ENCODE measurements at regions not wholly inside any gene's neighbourhood (a gene's known extent, or its start where the extent isn't known, plus 50 kb on each side); places are given as distances from the start of the nearest gene placed in this dataset.

DNA sequence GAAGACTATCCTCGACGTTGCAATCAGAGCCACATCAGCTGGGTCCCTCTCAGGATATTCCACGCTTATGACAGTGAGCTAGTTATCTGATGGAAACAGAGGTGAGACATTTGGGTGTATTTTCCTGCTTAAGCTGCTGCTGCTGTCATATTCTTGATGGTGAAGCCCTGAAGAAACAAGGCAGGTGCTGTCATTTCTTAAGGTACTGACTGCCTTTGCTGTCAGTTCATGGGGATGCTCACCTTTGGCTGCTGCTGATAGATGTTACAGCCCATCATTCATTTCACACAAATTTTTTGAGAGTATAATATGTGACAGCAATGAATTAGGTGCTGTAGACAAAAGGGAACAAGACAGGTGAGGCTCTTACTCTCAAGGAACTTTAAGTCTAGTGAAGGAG lies 577.4 kb downstream of the LMO4 start:
- Histone ChIP-seq H3K27me3 (ENCODE audit: control insufficient read depth, insufficient read depth, low read length) (no peaks in the 10 kb centered on the region), H3K9me3 (ENCODE audit: control insufficient read depth in 2 of 2, low read length in 2 of 2) (no peaks in the 10 kb centered on the region), H3K27ac (ENCODE audit: insufficient read depth, low read length, poor library complexity, severe bottlenecking) (no peak overlapping the region), H3K36me3 (ENCODE audit: control insufficient read depth, insufficient read depth, low read length) (no peaks in the 10 kb centered on the region), H3K4me3 (ENCODE audit: low read depth, low read length) (no peak overlapping the region), H3K4me1 (ENCODE audit: control insufficient read depth, insufficient read depth, low read length, poor library complexity, severe bottlenecking) (no peaks in the 10 kb centered on the region)
- Mint-ChIP-seq H3K9me3 (peaks cover 0 to 3% (median 0%) of the 10 kb centered on the region in 7 donors), H3K36me3 (no peaks in the 10 kb centered on the region), H3K27ac (no peak overlapping the region), H3K27me3 (no peaks in the 10 kb centered on the region), H3K4me3 (no peak overlapping the region), H3K4me1 (no peaks in the 10 kb centered on the region)
- ATAC-seq (ENCODE audit: low read depth in 2 of 2) (no peak), DNase-seq (no peak)

DNA sequence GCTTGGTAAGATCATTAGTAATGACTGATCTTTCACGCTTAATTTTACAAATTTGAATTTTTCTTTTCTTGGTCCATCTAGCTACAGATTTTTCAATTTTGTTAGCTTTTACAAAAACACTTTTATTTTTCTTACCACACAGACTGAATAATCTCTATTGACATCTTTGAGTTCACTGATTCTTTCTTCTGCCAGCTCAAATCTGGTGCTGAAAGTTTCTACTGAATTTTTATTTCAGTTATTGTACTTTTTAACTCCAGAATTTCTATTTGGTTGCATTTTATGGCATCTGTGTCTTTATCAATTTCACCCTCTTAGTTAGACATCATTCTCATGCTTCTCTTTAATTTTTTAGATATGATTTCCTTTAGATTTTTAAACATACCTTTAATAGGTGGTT lies 584.7 kb downstream of the LMO4 start:
- Mint-ChIP-seq H3K27me3 (no peaks in the 10 kb centered on the region), H3K4me3 (no peak overlapping the region), H3K4me1 (no peaks in the 10 kb centered on the region), H3K27ac (no peak overlapping the region), H3K36me3 (no peaks in the 10 kb centered on the region), H3K9me3 (peaks cover 0 to 14% (median 3%) of the 10 kb centered on the region in 7 donors)
- Histone ChIP-seq H3K9me3 (ENCODE audit: control insufficient read depth in 2 of 2, low read length in 2 of 2) (no peaks in the 10 kb centered on the region), H3K27ac (ENCODE audit: insufficient read depth, low read length, poor library complexity, severe bottlenecking) (no peak overlapping the region), H3K36me3 (ENCODE audit: control insufficient read depth, insufficient read depth, low read length) (no peaks in the 10 kb centered on the region), H3K27me3 (ENCODE audit: control insufficient read depth, insufficient read depth, low read length) (no peaks in the 10 kb centered on the region), H3K4me3 (ENCODE audit: low read depth, low read length) (no peak overlapping the region), H3K4me1 (ENCODE audit: control insufficient read depth, insufficient read depth, low read length, poor library complexity, severe bottlenecking) (no peaks in the 10 kb centered on the region)
- ATAC-seq (ENCODE audit: low read depth in 2 of 2) (no peak), DNase-seq (no peak)

DNA sequence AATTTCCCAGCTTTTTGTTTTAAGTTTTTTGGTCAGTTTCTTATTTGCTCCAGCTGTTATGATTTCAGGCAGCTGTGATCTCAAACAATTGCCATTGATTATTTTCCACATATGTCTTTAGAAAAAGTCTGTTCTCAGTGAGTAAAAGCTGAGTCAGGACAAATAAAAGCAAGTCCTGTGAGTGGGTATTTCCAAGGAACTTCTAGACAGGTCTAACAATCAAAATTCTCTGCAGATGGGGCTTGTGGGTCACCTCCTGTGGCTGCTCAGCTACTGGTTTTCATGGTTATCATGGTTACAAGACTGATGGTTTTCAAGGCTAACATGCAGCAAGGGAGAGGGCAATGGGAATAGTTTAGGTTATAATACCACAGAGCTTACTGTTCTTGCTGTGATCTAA lies 585.7 kb downstream of the LMO4 start:
- H3K4me3 ChIP-seq (ENCODE audit: low read depth, low read length), result no peak overlapping the region
- no peaks in the 10 kb centered on the region for H3K9me3 ChIP-seq (ENCODE audit: control insufficient read depth in 2 of 2, low read length in 2 of 2)
- no peak overlapping the region for H3K27ac ChIP-seq (ENCODE audit: insufficient read depth, low read length, poor library complexity, severe bottlenecking)
- H3K27ac Mint-ChIP-seq, result no peak overlapping the region
- H3K4me3 Mint-ChIP-seq, result no peak overlapping the region
- peaks cover 0 to 14% (median 5%) of the 10 kb centered on the region in 7 donors for H3K9me3 Mint-ChIP-seq
- no peaks in the 10 kb centered on the region for H3K36me3 Mint-ChIP-seq
- H3K4me1 ChIP-seq (ENCODE audit: control insufficient read depth, insufficient read depth, low read length, poor library complexity, severe bottlenecking), result no peaks in the 10 kb centered on the region
- no peaks in the 10 kb centered on the region for H3K36me3 ChIP-seq (ENCODE audit: control insufficient read depth, insufficient read depth, low read length)
- DNase-seq (no peak), ATAC-seq (ENCODE audit: low read depth in 2 of 2) (no peak)
- H3K27me3 ChIP-seq (ENCODE audit: control insufficient read depth, insufficient read depth, low read length), result no peaks in the 10 kb centered on the region
- no peaks in the 10 kb centered on the region for H3K4me1 Mint-ChIP-seq
- no peaks in the 10 kb centered on the region for H3K27me3 Mint-ChIP-seq

DNA sequence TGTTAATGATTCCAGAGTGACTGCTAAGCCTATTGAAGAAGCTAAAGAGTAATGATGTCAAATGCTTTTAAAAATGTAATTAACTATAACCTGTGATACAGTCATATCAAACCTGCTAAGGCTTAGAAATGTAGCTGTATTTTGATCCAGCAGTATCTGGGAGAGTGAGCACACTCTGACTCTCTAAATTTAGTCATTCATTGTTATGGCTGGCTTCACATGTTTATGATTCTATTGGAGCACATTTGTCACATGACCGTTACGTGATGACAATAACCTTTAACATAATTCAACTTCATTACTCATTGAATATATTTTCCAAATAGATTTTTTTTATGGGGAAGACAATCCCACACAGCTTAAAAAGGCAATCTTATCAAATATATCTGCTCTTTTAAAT lies 587.1 kb downstream of the LMO4 start:
- Mint-ChIP-seq H3K27me3 (no peaks in the 10 kb centered on the region), H3K27ac (no peak overlapping the region), H3K4me3 (no peak overlapping the region), H3K4me1 (no peaks in the 10 kb centered on the region), H3K9me3 (peaks cover 0 to 14% (median 5%) of the 10 kb centered on the region in 7 donors), H3K36me3 (no peaks in the 10 kb centered on the region)
- DNase-seq (no peak), ATAC-seq (ENCODE audit: low read depth in 2 of 2) (no peak)
- H3K27me3 ChIP-seq (ENCODE audit: control insufficient read depth, insufficient read depth, low read length), result no peaks in the 10 kb centered on the region
- no peak overlapping the region for H3K27ac ChIP-seq (ENCODE audit: insufficient read depth, low read length, poor library complexity, severe bottlenecking)
- no peaks in the 10 kb centered on the region for H3K36me3 ChIP-seq (ENCODE audit: control insufficient read depth, insufficient read depth, low read length)
- H3K9me3 ChIP-seq (ENCODE audit: control insufficient read depth in 2 of 2, low read length in 2 of 2), result no peaks in the 10 kb centered on the region
- H3K4me3 ChIP-seq (ENCODE audit: low read depth, low read length), result no peak overlapping the region
- H3K4me1 ChIP-seq (ENCODE audit: control insufficient read depth, insufficient read depth, low read length, poor library complexity, severe bottlenecking), result no peaks in the 10 kb centered on the region

DNA sequence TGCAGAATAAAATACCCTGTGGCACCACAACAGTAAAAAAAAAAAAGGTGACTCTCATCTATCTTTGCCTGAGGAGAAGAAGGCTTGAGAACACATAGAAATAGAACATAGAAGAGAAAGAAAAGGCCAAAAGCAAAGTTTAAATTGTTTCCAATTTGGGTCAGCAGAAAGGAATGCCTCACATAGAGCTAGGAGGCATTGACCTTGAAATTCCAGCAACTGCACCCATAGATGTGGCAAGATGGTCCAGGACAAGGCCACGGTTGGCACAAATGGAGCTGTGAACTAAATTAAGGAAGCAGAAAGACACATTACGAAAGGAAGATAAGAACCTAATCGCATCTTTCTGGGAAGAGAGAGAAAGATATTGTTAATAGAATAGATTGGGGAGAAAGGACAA lies 588.3 kb downstream of the LMO4 start:
- Histone ChIP-seq H3K36me3 (ENCODE audit: control insufficient read depth, insufficient read depth, low read length) (no peaks in the 10 kb centered on the region), H3K9me3 (ENCODE audit: control insufficient read depth in 2 of 2, low read length in 2 of 2) (no peaks in the 10 kb centered on the region), H3K4me1 (ENCODE audit: control insufficient read depth, insufficient read depth, low read length, poor library complexity, severe bottlenecking) (no peaks in the 10 kb centered on the region), H3K4me3 (ENCODE audit: low read depth, low read length) (no peak overlapping the region), H3K27ac (ENCODE audit: insufficient read depth, low read length, poor library complexity, severe bottlenecking) (no peak overlapping the region), H3K27me3 (ENCODE audit: control insufficient read depth, insufficient read depth, low read length) (no peaks in the 10 kb centered on the region)
- H3K4me1 Mint-ChIP-seq, result no peaks in the 10 kb centered on the region
- no peak for DNase-seq
- H3K36me3 Mint-ChIP-seq, result no peaks in the 10 kb centered on the region
- H3K9me3 Mint-ChIP-seq, result peaks cover 0 to 10% (median 5%) of the 10 kb centered on the region in 7 donors
- no peaks in the 10 kb centered on the region for H3K27me3 Mint-ChIP-seq
- ATAC-seq (ENCODE audit: low read depth in 2 of 2), result no peak
- no peak overlapping the region for H3K4me3 Mint-ChIP-seq
- H3K27ac Mint-ChIP-seq, result no peak overlapping the region

DNA sequence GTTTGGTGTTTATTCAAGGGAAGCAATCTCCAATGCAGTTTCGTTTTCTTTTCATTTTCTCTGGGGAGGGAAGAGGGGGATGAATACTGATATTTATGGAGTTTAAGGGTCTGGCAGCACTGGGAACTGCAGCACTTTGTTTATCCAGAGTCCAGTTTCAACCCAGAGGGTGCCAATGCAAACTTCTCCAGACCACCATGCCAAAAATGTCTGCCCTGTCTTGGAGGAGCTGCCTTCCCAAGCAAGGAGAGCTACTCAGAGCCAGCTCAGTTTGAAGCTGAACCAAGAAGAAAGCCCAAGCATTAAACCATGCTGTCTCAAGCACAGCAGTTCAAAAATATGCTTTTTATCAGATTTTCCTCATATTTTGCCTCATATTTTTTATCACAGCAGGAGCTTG lies 589.7 kb downstream of the LMO4 start:
- Histone ChIP-seq H3K27ac (ENCODE audit: insufficient read depth, low read length, poor library complexity, severe bottlenecking) (no peak overlapping the region), H3K4me1 (ENCODE audit: control insufficient read depth, insufficient read depth, low read length, poor library complexity, severe bottlenecking) (no peaks in the 10 kb centered on the region), H3K27me3 (ENCODE audit: control insufficient read depth, insufficient read depth, low read length) (no peaks in the 10 kb centered on the region), H3K36me3 (ENCODE audit: control insufficient read depth, insufficient read depth, low read length) (no peaks in the 10 kb centered on the region), H3K4me3 (ENCODE audit: low read depth, low read length) (no peak overlapping the region), H3K9me3 (ENCODE audit: control insufficient read depth in 2 of 2, low read length in 2 of 2) (no peaks in the 10 kb centered on the region)
- Mint-ChIP-seq H3K27ac (no peak overlapping the region), H3K27me3 (no peaks in the 10 kb centered on the region), H3K36me3 (no peaks in the 10 kb centered on the region), H3K4me3 (no peak overlapping the region), H3K9me3 (peaks cover 0 to 7% (median 6%) of the 10 kb centered on the region in 7 donors), H3K4me1 (no peaks in the 10 kb centered on the region)
- DNase-seq, result no peak
- ATAC-seq (ENCODE audit: low read depth in 2 of 2), result no peak

DNA sequence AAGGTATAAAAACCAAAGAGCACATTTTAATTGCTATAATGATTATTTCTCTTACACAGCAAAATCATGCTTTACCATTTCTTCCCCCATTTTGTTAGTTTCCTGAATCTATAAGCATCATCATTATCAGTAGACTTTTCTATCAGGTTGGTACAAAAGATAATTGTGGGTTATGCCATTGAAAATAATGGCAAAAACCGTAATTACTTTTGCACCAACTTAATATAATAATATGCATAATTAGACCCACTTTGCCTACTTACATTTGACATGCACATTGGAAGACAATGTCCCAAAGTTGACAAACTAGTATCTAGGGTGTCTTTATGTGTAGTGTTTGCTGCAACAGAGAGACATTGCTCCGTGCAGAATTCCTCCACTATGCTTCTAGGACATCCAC lies 594.2 kb downstream of the LMO4 start:
- no peaks in the 10 kb centered on the region for H3K4me1 ChIP-seq (ENCODE audit: control insufficient read depth, insufficient read depth, low read length, poor library complexity, severe bottlenecking)
- no peak overlapping the region for H3K27ac Mint-ChIP-seq
- H3K27ac ChIP-seq (ENCODE audit: insufficient read depth, low read length, poor library complexity, severe bottlenecking), result no peak overlapping the region
- H3K27me3 Mint-ChIP-seq, result no peaks in the 10 kb centered on the region
- H3K9me3 ChIP-seq (ENCODE audit: control insufficient read depth in 2 of 2, low read length in 2 of 2), result no peaks in the 10 kb centered on the region
- H3K36me3 Mint-ChIP-seq, result no peaks in the 10 kb centered on the region
- DNase-seq (no peak), ATAC-seq (ENCODE audit: low read depth in 2 of 2) (no peak)
- no peaks in the 10 kb centered on the region for H3K36me3 ChIP-seq (ENCODE audit: control insufficient read depth, insufficient read depth, low read length)
- no peaks in the 10 kb centered on the region for H3K4me1 Mint-ChIP-seq
- H3K4me3 ChIP-seq (ENCODE audit: low read depth, low read length), result no peak overlapping the region
- peaks cover 0 to 3% (median 0%) of the 10 kb centered on the region in 7 donors for H3K9me3 Mint-ChIP-seq
- no peaks in the 10 kb centered on the region for H3K27me3 ChIP-seq (ENCODE audit: control insufficient read depth, insufficient read depth, low read length)
- H3K4me3 Mint-ChIP-seq, result no peak overlapping the region

DNA sequence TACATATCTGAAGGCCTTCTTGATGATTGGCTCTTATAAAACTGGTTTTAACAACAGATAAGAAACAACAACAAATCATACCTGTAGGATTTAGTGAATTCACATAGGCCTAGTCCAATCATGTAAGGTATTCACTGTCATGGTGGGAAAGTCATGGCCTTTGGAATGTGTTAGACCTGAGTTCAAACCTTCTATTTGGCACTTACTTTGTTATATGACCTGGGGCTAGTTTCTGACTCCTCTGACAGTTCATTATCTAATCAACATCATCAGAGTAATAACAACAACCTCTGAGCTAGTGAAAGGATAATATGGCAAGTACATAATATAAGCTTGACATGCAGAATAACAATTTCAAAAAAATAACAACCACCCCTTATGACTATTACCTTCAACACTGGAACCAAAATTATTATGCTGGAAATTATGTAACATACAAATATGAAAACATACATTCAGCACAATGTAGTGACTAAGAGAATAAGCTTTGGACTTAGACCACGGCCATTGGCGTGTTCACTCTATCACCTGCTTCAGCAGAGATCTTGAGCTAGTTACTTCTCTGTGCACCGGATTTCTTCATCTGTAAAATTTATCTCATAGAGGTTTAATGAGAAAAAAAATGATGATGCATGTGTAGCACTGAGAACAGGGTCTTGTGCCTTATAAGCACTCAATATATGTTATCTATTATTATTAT lies 597.6 kb downstream of the LMO4 start:
- no peaks in the 10 kb centered on the region for H3K36me3 Mint-ChIP-seq
- no peaks in the 10 kb centered on the region for H3K4me1 ChIP-seq (ENCODE audit: control insufficient read depth, insufficient read depth, low read length, poor library complexity, severe bottlenecking)
- no peak overlapping the region for H3K4me3 ChIP-seq (ENCODE audit: low read depth, low read length)
- H3K36me3 ChIP-seq (ENCODE audit: control insufficient read depth, insufficient read depth, low read length), result no peaks in the 10 kb centered on the region
- no peak overlapping the region for H3K4me3 Mint-ChIP-seq
- H3K27ac ChIP-seq (ENCODE audit: insufficient read depth, low read length, poor library complexity, severe bottlenecking), result no peak overlapping the region
- no peaks in the 10 kb centered on the region for H3K4me1 Mint-ChIP-seq
- peaks cover 8 to 9% of the 10 kb centered on the region in 2 experiments for H3K9me3 ChIP-seq (ENCODE audit: control insufficient read depth in 2 of 2, low read length in 2 of 2)
- DNase-seq, result no peak
- ATAC-seq (ENCODE audit: low read depth in 2 of 2), result no peak
- no peak overlapping the region for H3K27ac Mint-ChIP-seq
- no peaks in the 10 kb centered on the region for H3K27me3 Mint-ChIP-seq
- H3K9me3 Mint-ChIP-seq, result peaks cover 0 to 14% (median 4%) of the 10 kb centered on the region in 7 donors
- no peaks in the 10 kb centered on the region for H3K27me3 ChIP-seq (ENCODE audit: control insufficient read depth, insufficient read depth, low read length)

Data from CD4-positive, CD25-positive, alpha-beta regulatory T cell (primary cell).